Endothelial cell of umbilical vein (primary cell): ENCODE measurements at regions not wholly inside any gene's neighbourhood (a gene's known extent, or its start where the extent isn't known, plus 50 kb on each side); places are given as distances from the start of the nearest gene placed in this dataset.

ENCODE experiments used
- BruUV-seq: library from RNA; stranded (reverse); fragments of 400-500 nt; replicated peaks from 2 replicates; lab custom pipeline; 2021; lab: Mats Ljungman, UMichigan
- CTCF ChIA-PET: fragments of 300-600, 350-600 bp; sonication (Branson Sonifier 250); formaldehyde crosslinking; loops from one replicate; lab custom pipeline; 2021; ENCODE audit warnings: antibody characterized with exemption, inconsistent platforms; lab: Charles Lee
- POLR2A ChIA-PET: fragments of 300-600, 350-600 bp; sonication (Branson Sonifier 250); formaldehyde crosslinking; loops from one replicate; lab custom pipeline; 2021; ENCODE audit warnings: antibody characterized with exemption, inconsistent platforms; lab: Charles Lee
- DNase-seq: peaks from one replicate; pipeline ENCODE4 v3.0.0-alpha.2; 2011; ENCODE audit warnings: low read depth, low spot score
- FAIRE-seq: peaks from 2 replicates; lab custom pipeline; 2011; peaks lifted over from hg19 to GRCh38; lab: Jason Lieb, UNC
- H2AFZ ChIP-seq: 2 replicates; pipeline ENCODE4 v1.6.0; 2012; ENCODE audit warnings: low read depth, low read length, control low read depth, inconsistent platforms
- H3K27ac ChIP-seq: 2 replicates; pipeline ENCODE4 v1.5.1; 2011; ENCODE audit warnings: low read depth, mild to moderate bottlenecking, control low read depth, low read length, moderate library complexity; ENCODE audit not compliant: insufficient read depth
- H3K27me3 ChIP-seq, 2 experiments: 2 replicates each; pipeline versions ENCODE4 v1.6.0 to v1.6.1; 2011; ENCODE audit warnings: low read length in 2 of 2, mixed read lengths in 1 of 2; ENCODE audit not compliant: control insufficient read depth in 2 of 2, insufficient read depth in 2 of 2
- H3K36me3 ChIP-seq, 2 experiments: 2 replicates in 1 of 2; 3 replicates in 1 of 2; pipeline ENCODE4 v1.5.1; 2011; ENCODE audit warnings: low read length in 2 of 2, mild to moderate bottlenecking in 1 of 2, moderate library complexity in 1 of 2; ENCODE audit not compliant: control insufficient read depth in 2 of 2, insufficient read depth in 2 of 2; ENCODE audit errors: extremely low read depth in 1 of 2
- H3K4me1 ChIP-seq: 3 replicates; pipeline ENCODE4 v1.5.1; 2011; ENCODE audit warnings: mild to moderate bottlenecking, low read length; ENCODE audit not compliant: control insufficient read depth, insufficient read depth; ENCODE audit errors: extremely low read depth
- H3K4me2 ChIP-seq: 2 replicates; pipeline ENCODE4 v1.6.1; 2011; ENCODE audit warnings: low read length, control low read depth, mixed read lengths; ENCODE audit not compliant: insufficient read depth
- H3K4me3 ChIP-seq, 3 experiments: fragments of 200-600 bp in 1 of 3; sonication (generic), shearing (Covaris generic) in 1 of 3; replicated peaks in 1 of 3; 2 replicates each; pipeline ENCODE4 v1.5.1; 2011 to 2016; ENCODE audit warnings: control low read depth in 3 of 3, low read length in 3 of 3, mild to moderate bottlenecking in 2 of 3, inconsistent platforms in 1 of 3, low read depth in 1 of 3, moderate library complexity in 1 of 3; ENCODE audit not compliant: insufficient read depth in 1 of 3
- H3K79me2 ChIP-seq: 2 replicates; pipeline ENCODE4 v1.6.0; 2012; ENCODE audit warnings: low read length, inconsistent platforms; ENCODE audit not compliant: control insufficient read depth, insufficient read depth
- H3K9ac ChIP-seq: replicated peaks from 2 replicates; pipeline ENCODE3; 2011; ENCODE audit warnings: low read length, control low read depth; ENCODE audit not compliant: insufficient read depth; ENCODE audit errors: extremely low read depth
- H3K9me1 ChIP-seq: replicated peaks from 3 replicates; pipeline ENCODE4 v1.6.0; 2011; ENCODE audit warnings: mild to moderate bottlenecking, low read length; ENCODE audit not compliant: control insufficient read depth, insufficient read depth; ENCODE audit errors: extremely low read depth
- H3K9me3 ChIP-seq: replicated peaks from 2 replicates; pipeline ENCODE4 v1.5.1; 2012; ENCODE audit warnings: low read length, inconsistent platforms; ENCODE audit not compliant: control insufficient read depth, insufficient read depth
- H4K20me1 ChIP-seq: replicated peaks from 2 replicates; pipeline ENCODE3; 2011; ENCODE audit warnings: mild to moderate bottlenecking, low read length; ENCODE audit not compliant: control insufficient read depth, insufficient read depth; ENCODE audit errors: extremely low read depth
- EZH2 ChIP-seq: IDR thresholded peaks from 2 replicates; pipeline ENCODE4 v1.6.1; 2012; ENCODE audit warnings: borderline replicate concordance, low read depth, mild to moderate bottlenecking, moderate library complexity, low read length, inconsistent platforms; ENCODE audit not compliant: severe bottlenecking
- FOS ChIP-seq: IDR thresholded peaks from 2 replicates; pipeline ENCODE4 v1.6.1; 2011; ENCODE audit warnings: mild to moderate bottlenecking, low read length, moderate library complexity, borderline replicate concordance; ENCODE audit not compliant: insufficient read depth
- GATA2 ChIP-seq: IDR thresholded peaks from 2 replicates; pipeline ENCODE4 v1.7.0; 2011; ENCODE audit warnings: low read depth, mild to moderate bottlenecking, moderate library complexity, mixed read lengths, low read length; ENCODE audit not compliant: insufficient read length, insufficient read depth
- JUN ChIP-seq: IDR thresholded peaks from 2 replicates; pipeline ENCODE4 v1.6.1; 2011; ENCODE audit warnings: borderline replicate concordance, low read depth; ENCODE audit not compliant: insufficient read length, insufficient read depth
- MYC ChIP-seq: IDR thresholded peaks from one replicate; pipeline ENCODE4 v1.6.1; 2011; ENCODE audit warnings: mild to moderate bottlenecking, low read depth, low read length
- POLR2A ChIP-seq: IDR thresholded peaks from 2 replicates; pipeline ENCODE4 v1.6.1; 2012; ENCODE audit warnings: low read depth, mild to moderate bottlenecking, control low read depth, low read length
- POLR2AphosphoS5 ChIP-seq: IDR thresholded peaks from 2 replicates; pipeline ENCODE4 v1.6.1; 2012; ENCODE audit warnings: low read depth, mild to moderate bottlenecking, control low read depth, low read length, moderate library complexity; ENCODE audit not compliant: insufficient read depth
- dilution Hi-C: fragments of 300-500 bp; cut with MboI; formaldehyde crosslinking; loops from one replicate; pipeline ENCODE4 v1.15.0; 2019; ENCODE audit warnings: low sequenced_read_pairs; ENCODE audit not compliant: extremely low pct_ligation_motif_present
- intact Hi-C: fragments of 100-400 bp; cut with micrococcal nuclease; formaldehyde crosslinking; loops from one replicate; pipeline ENCODE4 v1.10.0; 2022
- TF ChIP-seq, protein P1 (sequence below), 2 donors: IDR thresholded peaks; 1 replicate in 1 of 2; 2 replicates in 1 of 2; pipeline ENCODE4 v1.5.1; 2011; ENCODE audit warnings: low read length in 2 of 2, mild to moderate bottlenecking in 2 of 2, moderate library complexity in 2 of 2, control low read depth in 1 of 2, inconsistent platforms in 1 of 2, low read depth in 1 of 2; ENCODE audit not compliant: insufficient read depth in 1 of 2; ENCODE audit errors: extremely low read depth in 1 of 2
- TF ChIP-seq, protein P2 (sequence below): IDR thresholded peaks from 2 replicates; pipeline ENCODE4 v1.6.1; 2011; ENCODE audit not compliant: insufficient read depth, insufficient read length

DNA sequence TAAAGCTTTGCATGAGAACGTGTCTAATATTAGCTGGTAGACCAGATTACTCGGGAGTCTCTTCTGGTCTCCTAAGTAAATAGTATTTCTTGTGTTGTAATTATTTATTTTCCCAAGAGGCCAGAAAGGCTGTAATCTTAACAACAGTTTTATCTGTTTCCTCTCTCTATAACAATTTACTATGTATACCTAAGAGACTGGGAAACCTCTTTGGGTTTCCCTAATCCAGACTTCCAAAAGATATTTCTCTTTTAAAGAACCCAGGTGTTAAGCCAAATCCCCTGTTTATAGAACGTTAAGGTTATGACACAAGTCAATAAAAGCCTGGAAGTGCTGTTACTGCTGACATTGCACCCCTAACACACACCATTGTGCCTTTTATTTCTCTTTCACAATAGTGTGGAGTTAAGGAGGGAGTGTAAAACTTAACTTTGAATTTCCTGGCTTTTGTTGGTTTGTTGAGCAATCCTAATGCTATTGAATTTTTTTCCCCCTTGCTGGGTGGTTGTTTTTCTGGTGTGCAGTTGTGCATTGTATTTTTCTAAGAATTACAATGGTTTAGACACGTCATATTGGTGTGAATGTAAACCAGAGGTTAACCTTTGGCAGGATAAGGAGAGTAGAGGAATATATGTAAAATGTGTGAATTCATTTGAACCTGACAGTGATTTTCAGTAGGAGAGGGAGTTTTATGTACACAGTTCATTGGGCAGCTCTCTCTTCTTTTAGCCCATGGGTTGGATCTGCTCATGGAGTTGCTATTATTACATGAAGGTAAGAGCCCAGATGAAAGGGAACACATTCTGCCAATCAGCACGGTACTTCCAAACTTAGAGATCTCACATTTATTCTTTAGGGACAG is 192.8 kb downstream of the MTX2 start:
- CTCF ChIA-PET, result interaction anchor here (0.8 to 2.7 kb wide), 5 partner anchors 10 to 321 kb away, joined by 3 to 23 read pairs (median 5); no protein-coding TSS in a partner anchor

More for the DNA sequence above, 192.8 kb downstream of the MTX2 start:
- POLR2A ChIA-PET, result no interaction called here
- intact Hi-C loops, result no loop called here
- peak; percentile 79 for DNase-seq
- Histone ChIP-seq H3K4me1 (peaks cover 19% of the 10 kb centered on the region), H4K20me1 (no peaks in the 10 kb centered on the region), H3K27ac (peak overlapping the region; percentile 16), H3K9me3 (no peaks in the 10 kb centered on the region), H3K36me3 (no peaks in the 10 kb centered on the region), H2AFZ (peak overlapping the region; percentile 72), H3K9ac (peak overlapping the region; percentile 1), H3K79me2 (no peaks in the 10 kb centered on the region), H3K4me3 (no peak overlapping the region), H3K27me3 (no peaks in the 10 kb centered on the region), H3K9me1 (no peaks in the 10 kb centered on the region), H3K4me2 (peak overlapping the region; percentile 10)
- TF ChIP-seq POLR2AphosphoS5 (no peak), MYC (no peak), JUN (no peak), GATA2 (no peak), EZH2 (no peak), POLR2A (no peak), FOS (no peak)
- TF ChIP-seq, protein P1, sequence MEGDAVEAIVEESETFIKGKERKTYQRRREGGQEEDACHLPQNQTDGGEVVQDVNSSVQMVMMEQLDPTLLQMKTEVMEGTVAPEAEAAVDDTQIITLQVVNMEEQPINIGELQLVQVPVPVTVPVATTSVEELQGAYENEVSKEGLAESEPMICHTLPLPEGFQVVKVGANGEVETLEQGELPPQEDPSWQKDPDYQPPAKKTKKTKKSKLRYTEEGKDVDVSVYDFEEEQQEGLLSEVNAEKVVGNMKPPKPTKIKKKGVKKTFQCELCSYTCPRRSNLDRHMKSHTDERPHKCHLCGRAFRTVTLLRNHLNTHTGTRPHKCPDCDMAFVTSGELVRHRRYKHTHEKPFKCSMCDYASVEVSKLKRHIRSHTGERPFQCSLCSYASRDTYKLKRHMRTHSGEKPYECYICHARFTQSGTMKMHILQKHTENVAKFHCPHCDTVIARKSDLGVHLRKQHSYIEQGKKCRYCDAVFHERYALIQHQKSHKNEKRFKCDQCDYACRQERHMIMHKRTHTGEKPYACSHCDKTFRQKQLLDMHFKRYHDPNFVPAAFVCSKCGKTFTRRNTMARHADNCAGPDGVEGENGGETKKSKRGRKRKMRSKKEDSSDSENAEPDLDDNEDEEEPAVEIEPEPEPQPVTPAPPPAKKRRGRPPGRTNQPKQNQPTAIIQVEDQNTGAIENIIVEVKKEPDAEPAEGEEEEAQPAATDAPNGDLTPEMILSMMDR (IDR thresholded peaks at IDR 0.05; ENCODE audit: extremely low read depth in 1 of 2, insufficient read depth in 1 of 2, low read depth in 1 of 2, low read length in 2 of 2), result no peak
- TF ChIP-seq, protein P2, sequence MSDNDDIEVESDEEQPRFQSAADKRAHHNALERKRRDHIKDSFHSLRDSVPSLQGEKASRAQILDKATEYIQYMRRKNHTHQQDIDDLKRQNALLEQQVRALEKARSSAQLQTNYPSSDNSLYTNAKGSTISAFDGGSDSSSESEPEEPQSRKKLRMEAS, result no peak
- peak; percentile 69 for FAIRE-seq
- BruUV-seq, result no TSS peak
- dilution Hi-C loops, result no loop called here
